ENCODE measurements at regions not wholly inside any gene's neighbourhood (a gene's known extent, or its start where the extent isn't known, plus 50 kb on each side); places are given as distances from the start of the nearest gene placed in this dataset.

GRCh38 chr16:62652441-62653120 lies 616.3 kb upstream of the CDH8 start:
- DNase-seq (ENCODE audit: low read depth): no peak
- H3K4me3 ChIP-seq (ENCODE audit: low read depth, low read length): no peak overlapping the region
- TF ChIP-seq CTCF (IDR thresholded peaks at IDR 0.05; ENCODE audit: insufficient read depth, low read depth, low read length): no peak

DNA sequence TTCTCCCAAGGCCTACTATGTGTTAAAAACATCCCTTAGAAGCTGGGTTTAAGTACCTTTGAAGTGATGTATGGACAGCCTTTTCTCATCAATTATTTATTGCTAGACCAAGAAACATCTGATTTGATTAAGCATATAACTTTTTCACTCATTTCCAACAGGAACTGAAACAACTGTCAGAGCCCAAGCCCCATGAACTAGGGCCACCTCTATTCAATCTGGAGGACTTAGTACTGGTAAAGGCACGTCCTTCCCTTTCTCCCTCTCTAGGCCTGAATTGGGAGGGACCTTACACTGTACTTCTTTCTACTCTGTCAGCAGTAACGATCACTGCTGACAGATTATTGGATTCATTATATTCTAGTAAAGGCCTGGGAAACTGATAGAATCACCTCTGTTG lies 612.0 kb upstream of the CDH8 start:
- no peak for TF ChIP-seq CTCF (IDR thresholded peaks at IDR 0.05; ENCODE audit: insufficient read depth, low read depth, low read length)
- DNase-seq (ENCODE audit: low read depth): no peak
- no peak overlapping the region for H3K4me3 ChIP-seq (ENCODE audit: low read depth, low read length)

GRCh38 chr16:62644030-62644812 lies 608.0 kb upstream of the CDH8 start:
- no peak for DNase-seq (ENCODE audit: low read depth)
- H3K4me3 ChIP-seq (ENCODE audit: low read depth, low read length): no peak overlapping the region
- TF ChIP-seq CTCF (IDR thresholded peaks at IDR 0.05; ENCODE audit: insufficient read depth, low read depth, low read length): no peak

DNA sequence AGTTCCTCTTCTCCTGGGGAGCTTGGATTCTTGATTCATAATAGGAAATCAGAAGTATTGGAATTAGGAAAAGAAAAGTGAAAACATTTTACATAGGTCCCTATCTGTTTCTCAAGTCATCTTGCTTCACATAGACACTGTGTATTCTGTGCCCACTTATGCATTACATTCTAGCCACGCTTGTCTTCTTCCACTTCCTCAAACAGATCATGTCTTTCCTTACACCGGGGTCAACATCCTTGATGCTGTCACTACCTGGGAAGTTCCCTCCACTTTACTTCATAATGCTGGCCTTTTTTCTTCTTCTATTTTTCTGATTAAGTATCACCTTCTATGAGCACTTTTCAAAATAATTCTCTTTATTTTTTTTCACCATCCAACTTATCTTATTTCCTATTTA lies 606.4 kb upstream of the CDH8 start:
- no peak overlapping the region for H3K4me3 ChIP-seq (ENCODE audit: low read depth, low read length)
- no peak for TF ChIP-seq CTCF (IDR thresholded peaks at IDR 0.05; ENCODE audit: insufficient read depth, low read depth, low read length)
- DNase-seq (ENCODE audit: low read depth): no peak

DNA sequence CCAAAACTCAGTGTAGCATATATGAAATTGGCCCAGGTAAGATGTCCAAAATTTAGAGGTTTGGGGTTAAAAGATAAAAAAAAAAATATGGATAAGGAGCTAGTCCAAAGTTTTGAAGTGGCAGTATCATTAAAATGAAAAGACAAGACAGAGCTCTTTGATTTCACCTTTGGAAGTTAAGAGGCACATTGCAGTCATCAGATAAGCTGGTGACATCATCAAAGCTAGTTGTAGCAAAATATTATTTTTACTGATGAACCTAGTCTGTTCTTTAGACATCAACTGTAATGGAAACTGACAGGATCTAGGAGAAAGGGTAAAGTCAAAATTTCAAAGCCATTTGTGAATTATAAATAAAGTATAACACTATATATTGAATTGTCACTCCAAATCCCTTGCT lies 603.7 kb upstream of the CDH8 start:
- DNase-seq (ENCODE audit: low read depth): no peak

More for the DNA sequence above, 603.7 kb upstream of the CDH8 start:
- no peak overlapping the region for H3K4me3 ChIP-seq (ENCODE audit: low read depth, low read length)
- no peak for TF ChIP-seq CTCF (IDR thresholded peaks at IDR 0.05; ENCODE audit: insufficient read depth, low read depth, low read length)

Data from fibroblast of villous mesenchyme (primary cell).